HG03469 (cell line): ENCODE measurements at regions not wholly inside any gene's neighbourhood (a gene's known extent, or its start where the extent isn't known, plus 50 kb on each side); places are given as distances from the start of the nearest gene placed in this dataset.
"Not testable (repeated sequence)": the region's sequence is repeated elsewhere in the genome, so short reads cannot be mapped to it uniquely, and the experiment has no call there.

Experiments used
- ATAC-seq: cut with Tn5 transposase; IDR thresholded peaks from one replicate; pipeline ENCODE4 v1.9.1; 2021; ENCODE audit warnings: mild to moderate bottlenecking, moderate library complexity, moderate number of reproducible peaks; ENCODE audit not compliant: unreplicated experiment

DNA sequence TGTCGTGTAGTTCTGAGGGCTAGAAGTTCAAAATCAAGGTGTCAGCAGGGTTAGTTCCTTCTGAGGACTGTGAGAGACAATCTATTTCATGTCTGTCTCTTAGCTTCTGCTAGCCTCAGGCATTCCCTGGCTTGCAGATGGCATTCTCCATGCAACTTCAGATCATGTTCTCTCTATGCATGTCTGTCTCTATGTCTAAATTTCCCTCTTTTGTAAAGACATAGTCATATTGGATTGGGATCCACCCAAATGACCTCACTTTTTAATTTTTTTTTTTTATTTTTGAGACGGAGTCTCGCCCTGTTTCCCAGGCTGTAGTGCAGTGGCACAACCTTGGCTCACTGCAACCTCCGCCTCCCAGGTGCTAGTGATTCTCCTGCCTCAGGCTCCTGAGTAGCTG is 104.6 kb downstream of the RAP2B start:
- no peak for ATAC-seq

DNA sequence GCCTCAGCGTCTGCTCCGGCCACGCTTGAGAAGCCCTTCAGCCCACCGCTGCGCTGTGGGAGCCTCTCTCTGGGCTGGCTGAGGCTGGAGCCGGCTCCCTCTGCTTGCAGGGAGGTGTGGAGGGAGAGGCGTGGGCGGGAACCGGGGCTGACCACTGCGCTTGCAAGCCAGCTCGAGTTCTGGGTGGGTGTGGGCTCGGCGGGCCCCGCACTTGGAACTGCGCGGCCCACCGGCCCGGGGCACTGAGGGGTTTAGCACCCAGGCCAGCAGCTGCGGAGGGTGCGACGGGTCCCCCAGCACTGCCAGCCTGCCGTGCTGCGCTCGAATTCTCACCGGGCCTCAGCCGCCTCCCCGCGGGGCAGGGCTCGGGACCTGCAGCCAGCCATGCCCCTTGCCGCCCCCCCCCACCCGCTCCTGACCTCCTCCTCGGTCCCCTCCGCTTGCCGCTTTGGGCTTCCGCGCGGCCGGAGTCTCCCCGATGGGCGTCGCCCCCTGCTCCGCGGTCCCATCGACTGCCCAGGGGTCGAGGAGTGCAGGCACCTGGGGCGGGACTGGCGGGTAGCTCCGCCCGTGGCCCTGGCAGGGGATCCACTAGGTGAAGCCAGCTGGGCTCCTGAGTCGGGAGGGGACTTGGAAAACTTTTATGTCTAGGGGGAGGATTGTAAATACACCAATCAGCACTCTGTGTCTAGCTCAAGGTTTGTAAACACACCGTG is 106.7 kb downstream of the RAP2B start:
- ATAC-seq = no peak

DNA sequence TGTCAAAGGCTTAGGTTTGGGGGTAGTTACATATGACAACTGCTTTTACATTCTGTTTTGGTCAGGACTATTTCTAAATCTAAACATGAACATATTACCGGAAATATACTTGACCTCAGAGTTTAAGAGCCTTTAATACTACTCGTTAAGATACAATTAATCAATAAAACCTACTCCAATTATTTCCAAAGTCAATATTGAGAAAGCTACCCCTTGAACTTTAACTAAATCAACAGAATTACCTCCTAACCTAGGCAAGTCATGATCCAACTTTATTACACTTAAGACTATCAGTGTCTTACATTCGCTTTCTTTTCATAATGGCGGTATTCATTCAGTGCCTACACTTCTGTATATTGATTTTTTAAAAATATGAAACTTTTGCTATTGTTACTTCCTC is 107.7 kb downstream of the RAP2B start:
- ATAC-seq = no peak

DNA sequence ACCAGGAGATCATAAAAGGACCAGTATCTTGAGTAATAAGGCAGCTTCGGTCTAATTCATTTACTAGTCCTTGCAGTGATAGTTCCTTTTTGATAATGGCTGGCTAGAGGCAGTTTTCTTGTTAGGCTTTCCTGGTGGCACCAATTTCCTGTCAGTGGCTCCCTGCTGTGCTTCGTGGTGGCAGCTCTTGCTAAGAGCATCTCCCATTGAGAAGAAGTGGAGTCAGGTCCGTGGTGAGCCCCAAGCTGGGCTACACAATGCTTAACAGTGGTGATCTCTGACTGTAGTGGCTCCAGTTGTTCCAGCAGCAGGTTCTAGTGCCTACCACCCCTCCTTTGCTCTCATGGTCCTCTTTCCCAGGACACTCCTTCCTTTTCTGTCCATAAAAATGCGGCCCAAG is 111.2 kb downstream of the RAP2B start:
- no peak for ATAC-seq

DNA sequence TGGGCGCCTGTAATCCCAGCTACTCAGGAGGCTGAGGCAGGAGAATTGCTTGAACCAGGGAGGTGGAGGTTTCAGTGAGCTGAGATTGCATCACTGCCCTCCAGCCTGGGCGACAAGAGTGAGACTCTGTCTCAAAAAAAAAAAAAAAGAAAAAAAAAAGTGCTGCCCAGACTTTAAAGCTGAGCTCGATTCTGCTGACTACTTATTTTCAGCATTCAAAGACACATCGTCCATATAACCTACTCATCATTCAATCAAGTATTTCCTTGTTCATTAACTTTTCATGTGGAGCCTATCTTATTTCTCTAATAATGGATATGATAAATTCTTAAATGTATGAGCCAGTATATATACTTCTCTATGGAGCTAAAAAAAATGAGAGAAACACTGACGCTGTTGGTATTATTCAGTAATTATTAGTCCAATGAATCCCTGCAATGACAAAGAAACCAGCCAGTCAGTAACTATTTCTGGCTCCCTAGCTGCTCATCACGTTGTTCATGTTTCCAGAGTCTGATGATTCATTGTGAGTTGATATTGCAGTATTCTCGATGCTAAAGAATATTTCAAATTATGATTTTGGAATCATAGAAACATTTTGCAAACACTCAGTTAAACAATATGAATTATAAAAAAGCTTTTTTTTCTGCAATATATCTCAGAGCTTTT is 111.9 kb downstream of the RAP2B start:
- ATAC-seq = no peak

DNA sequence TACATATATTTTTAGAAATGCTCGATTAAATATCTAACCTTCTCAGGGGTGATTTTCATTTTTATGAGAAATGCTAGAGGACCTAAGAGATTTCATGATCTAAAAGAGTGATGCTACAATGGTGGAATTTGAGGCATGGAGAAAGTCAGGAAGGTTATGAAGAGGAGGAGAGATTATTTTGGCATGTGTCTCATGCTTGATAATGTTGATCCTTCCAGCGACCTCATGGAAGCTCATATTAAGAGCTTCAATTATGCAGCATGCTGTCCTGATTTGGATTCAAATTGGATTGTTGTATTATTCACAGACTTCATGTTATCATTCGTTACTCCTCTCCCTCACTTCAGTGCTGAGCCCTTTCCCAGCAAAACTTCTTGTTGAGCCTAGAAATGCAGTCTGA is 112.5 kb downstream of the RAP2B start:
- ATAC-seq = no peak

DNA sequence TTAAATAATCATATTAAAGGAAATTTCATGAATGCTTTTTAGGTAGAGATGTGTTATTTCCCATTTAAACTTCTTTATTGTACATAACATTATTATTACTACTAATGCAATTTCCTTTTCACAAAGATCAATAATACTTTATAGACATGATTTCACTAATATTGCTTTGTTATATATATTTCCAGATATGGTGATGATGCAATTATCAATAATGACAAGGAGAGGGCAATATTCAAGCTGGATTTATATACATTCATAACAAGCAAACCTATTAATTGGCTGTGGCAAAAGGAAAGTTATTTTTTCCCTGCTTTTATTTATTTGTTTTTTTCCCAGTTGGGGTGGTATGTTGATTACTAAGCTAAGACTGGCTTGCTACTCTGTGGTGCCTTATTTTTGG is 113.5 kb downstream of the RAP2B start:
- ATAC-seq = no peak

DNA sequence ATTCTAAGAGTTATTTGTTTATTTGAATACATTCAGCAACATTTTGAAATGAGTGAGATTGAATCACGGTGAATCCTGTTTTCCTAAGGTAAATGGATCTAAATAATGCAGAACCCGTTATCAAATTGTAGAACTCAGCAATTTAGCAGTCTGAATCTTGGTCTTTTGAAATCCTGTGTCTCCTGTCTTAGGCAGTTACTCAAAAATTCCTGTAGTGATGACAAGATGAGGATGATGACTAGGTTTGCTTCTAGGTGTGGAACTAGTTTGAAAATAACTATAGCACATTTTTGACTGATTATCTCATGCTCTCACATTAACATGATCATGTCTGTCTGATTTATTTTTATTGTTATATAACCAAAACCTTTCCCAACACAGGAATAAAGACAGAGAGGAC is 115.0 kb downstream of the RAP2B start:
- no peak for ATAC-seq

DNA sequence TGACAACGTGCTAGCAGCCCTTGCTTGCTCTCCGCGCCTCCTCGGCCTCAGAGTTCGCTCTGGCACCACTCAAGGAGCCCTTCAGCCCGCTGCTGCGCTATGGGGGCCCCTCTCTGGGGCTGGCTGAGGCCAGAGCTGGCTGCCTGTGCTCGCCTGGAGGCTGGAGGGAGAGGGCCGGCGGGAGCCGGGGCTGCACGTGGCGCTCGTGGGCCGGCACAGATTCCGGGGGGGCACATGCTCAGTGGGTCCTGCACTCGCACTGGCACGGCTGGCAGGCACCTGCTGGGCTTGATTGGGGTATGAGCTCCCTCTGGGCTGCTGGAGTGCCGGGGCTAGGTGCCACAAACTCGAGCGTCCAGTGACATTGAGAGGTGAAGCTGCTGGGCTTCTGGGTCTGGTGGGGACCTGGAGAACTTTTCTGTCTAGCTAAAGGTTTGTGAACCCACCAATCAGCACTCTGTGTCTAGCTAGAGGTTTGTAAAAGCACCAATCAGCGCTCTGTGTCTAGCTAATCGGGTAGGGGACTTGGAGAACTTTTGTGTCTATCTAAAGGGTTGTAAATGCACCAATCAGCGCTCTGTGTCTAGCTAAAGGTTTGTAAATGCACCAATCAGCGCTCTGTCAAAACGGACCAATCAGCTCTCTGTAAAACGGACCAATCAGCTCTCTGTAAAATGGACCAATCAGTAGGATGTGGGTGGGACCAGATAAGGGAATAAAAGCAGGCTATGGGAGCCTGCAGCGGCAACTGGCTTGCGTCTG is 119.4 kb downstream of the RAP2B start:
- not testable (repeated sequence) for ATAC-seq

DNA sequence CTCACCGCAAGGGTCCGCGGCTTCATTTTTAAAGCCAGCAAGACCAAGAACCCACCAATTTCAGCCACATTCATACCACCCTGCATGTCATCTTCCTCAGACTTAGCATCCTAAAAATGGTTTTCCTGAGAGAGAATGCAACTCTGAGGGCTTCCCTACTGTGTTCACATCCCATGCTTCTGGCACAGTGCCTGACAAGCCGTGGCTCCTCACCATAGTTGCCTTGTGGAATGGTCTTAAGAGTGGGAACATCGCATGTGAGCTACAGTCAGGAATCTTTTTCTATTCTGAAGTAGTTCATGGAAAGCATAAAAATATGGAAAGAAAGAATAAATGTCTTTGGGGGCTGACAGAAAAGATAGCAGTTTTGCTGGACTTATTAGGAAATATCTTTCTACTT is 120.3 kb downstream of the RAP2B start:
- ATAC-seq = no peak

DNA sequence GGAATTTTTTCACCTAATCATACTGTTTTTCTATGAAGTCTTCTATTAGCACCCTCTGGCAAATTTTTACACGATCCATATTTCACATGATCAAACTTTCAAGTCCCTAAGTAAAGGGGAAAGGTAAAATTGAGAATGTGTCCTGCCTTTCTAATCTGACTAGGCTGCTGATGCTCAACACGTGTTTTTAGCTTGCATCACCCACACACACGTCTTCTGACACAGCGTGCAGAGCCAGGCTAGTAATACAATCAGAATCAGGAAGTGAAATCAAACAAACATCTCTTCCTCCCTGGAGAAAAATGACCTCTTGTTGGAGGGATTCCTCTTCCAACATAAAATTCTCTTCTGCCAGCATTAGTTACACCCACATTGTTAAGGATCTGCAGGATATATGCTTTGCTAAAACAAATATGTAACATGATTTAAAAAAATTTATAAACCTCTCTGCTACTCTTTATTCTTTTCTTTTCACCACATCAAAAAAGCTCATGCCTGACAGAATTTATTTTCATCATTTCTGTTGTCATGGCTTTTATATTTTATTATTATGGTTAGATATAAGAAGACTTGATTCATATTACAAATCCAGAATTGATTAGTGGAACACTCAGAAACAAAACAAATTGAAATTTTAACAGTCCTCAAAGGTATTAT is 122.4 kb downstream of the RAP2B start:
- peak; percentile 62 for ATAC-seq

DNA sequence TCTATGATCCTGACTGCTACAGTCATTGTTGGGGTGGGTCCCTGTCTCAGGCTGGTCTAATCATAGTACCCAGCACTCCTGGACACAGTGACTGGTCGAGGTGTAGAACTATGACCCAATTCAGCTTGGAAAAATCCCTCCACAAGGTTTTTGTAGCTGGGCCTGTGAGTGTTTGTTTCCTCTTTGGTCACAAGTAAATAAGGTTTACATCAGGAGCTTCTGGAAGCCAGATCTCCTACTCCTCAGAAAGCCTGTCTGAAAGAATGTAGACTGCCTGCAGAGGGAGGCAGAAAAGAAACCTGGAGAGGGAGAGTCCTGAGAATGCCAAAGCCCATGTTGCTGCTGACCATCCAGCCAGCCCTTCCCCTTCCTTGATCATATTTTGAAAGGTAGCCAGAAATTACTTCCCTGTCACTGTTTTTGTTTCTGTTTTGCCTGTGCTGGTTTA is 123.2 kb downstream of the RAP2B start:
- no peak for ATAC-seq

DNA sequence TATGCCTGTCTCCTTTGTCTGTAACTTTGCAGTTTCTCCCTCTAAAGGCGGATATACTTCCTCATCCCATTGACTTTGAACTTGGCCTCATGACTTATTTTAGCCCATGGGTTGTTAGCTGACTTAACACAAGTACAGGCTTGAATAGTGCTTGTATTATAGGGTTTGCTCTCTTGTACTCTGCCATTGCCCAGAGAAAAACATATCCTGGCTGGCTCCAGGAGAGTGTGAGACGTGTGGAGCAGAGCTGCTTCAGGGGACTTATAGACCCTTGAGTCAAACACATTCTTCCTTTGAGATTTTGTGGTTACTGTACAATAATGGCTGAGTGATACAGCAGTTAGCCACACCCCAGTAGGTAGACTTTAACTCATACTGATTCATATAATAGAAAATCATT is 124.0 kb downstream of the RAP2B start:
- no peak for ATAC-seq

DNA sequence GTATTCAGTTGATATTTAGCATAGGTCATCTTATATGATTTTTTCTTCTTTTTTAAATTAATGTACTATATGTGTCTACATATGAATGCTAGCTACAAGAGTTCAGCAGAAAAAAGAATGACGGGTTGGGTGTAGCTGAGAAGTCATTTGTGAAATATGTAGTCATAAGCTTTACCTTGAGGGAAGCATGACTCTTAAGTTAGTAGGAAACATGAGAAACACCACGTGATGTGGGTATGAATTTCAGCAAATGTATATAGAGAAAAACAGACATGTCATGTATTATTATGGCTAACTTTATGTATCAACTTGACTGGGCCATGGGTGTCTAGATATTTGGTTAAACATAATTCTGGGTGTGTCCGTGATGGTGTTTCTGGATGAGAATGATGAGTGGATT is 125.0 kb downstream of the RAP2B start:
- no peak for ATAC-seq

DNA sequence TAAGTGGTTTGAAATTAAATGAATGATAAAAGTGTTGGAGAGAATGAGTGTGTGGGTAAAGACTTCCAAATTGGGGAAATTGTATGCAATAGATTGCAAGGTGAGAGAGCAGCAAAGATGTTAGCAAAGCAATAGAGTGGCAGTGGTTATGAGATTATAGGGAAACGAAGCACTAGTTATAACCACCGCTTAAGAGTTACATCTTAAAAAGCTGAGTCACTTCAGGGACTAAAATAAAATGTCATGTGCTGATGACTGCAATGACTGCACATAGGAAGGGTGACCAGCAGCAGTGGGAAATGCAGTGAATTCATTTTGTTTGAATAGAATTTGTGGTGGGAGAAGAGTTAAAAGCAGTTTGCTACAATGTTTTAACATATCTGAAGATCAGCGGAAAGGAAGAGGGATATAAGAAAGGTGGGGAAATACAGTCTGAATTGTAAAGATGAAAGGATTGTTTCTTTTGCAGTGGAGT is 127.3 kb downstream of the RAP2B start:
- ATAC-seq = no peak

DNA sequence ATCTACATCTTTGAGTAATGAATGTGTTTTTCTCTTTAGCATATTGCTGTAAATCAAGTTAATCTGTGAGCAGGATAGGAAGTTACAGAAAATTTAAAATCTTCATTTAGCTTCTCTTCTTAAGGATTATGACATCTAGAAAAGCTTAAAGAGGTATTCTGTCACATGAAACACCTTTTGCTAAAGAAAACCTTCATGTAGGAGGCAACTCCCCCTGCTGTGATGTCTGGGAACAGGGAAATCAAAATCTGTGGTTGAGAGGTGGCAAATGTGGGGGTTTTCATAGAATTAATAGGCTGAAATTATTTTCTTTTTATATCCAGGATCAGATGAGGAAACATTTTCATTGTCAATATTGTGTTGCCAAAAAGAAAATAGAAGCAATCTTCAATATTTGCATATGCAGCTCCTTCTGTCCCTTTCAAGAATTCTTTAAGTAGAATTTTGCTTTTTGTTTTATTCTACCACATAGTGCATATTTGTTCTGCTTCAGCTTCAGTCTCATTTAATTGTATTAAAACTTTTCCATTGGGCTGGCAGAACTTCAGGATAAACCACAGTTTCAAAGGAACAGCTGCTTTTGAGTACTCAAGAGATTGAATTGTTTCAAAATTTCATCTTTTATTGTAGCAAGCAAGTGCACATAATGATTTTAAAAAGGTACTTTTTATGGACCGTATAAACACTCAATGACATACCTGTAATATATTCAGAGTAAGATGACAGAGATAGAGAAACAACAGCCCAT is 128.4 kb downstream of the RAP2B start:
- no peak for ATAC-seq

DNA sequence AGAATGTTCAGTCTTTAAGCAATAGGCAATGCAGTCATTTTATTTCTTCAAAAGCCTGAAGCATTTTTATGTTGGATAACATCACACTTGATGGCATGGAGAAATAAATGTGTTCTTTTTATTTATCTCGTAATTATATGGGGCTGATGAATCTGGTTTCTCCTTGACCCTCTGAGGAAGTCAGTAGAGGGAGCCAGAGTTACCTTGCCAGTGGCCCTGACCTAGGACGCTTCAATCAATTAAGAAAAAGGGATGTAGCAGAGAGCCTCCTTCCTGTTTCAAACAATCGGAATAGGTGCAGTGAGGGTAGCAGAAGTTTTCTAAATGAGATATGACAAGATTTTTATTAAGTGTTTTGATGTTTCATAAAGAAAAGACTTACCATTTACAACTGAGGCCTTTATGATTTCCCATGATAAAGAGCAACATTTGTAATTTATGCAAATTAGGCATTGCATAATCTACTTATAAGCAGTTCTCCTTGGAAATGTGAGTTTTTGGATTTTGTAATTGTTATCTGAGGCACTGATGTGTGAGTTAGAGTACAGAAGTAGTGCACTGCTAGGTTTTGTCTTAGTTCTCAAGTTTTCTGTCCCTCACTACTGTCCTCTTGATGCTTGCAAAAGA is 129.1 kb downstream of the RAP2B start:
- ATAC-seq = no peak

DNA sequence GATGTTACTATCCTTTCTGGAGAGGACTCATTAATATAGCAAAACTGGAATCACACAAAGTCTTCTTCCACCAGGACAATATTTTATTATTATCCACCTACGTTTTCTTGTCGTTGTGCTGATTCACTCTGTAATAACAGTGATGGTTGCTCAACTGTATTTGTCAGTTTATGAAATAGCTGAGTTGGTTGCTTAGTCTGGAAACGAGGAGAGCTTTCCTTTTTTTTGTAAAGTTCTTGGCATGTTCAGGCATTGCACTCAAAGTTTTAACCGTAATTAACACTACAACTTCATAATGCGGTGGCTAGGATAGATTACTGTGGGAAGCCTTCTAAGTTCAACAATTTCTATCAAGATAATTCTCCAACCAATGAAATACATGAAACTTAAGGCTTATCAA is 131.2 kb downstream of the RAP2B start:
- no peak for ATAC-seq

DNA sequence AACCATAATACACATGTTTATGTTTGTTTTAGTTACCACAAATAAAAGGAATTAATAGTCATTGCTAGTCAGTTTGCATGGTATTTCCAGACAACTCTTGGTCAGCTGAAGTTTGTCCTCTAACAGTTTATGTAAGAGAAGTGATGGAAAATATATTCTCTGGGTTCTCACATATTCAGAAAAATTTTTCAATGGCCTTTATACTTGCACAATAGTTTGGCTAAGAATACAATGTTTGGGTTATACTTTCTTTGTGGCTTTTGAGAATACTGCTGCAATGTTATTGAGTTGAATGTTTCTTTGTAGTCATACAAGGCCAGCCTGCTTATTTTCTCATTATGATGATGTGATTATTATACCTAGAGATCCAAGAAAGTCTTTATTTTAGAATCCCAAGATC is 133.9 kb downstream of the RAP2B start:
- no peak for ATAC-seq

DNA sequence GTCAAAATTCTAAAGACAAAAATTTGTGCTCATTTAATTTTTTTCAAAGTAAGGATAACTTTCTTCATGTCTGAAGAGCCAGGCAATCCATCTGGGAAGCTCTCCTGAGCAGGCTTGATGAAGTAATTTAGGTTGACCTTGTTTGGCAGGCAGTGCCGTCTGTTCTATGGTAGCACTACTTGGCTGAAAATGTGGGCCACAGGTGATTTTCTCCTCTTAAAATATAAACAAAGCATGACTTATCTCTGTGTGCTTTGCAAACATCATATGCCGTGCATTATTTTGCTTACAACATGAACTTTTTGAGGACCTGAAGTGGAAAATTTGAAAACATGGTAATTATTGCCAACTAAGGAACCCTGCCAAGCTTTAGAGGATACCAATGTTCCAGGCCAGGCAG is 143.2 kb downstream of the RAP2B start:
- no peak for ATAC-seq
